GM18519 (cell line): ENCODE measurements at regions not wholly inside any gene's neighbourhood (a gene's known extent, or its start where the extent isn't known, plus 50 kb on each side); places are given as distances from the start of the nearest gene placed in this dataset.
A peak's percentile ranks its signal among the peaks of the same experiment; 100 is the strongest.
"Not testable (repeated sequence)": the region's sequence is repeated elsewhere in the genome, so short reads cannot be mapped to it uniquely, and the experiment has no call there.

Source experiments
- ATAC-seq: cut with Tn5 transposase; IDR thresholded peaks from one replicate; pipeline ENCODE4 v1.9.1; 2021; ENCODE audit warnings: mild to moderate bottlenecking, moderate library complexity; ENCODE audit not compliant: unreplicated experiment, low FRiP score

DNA sequence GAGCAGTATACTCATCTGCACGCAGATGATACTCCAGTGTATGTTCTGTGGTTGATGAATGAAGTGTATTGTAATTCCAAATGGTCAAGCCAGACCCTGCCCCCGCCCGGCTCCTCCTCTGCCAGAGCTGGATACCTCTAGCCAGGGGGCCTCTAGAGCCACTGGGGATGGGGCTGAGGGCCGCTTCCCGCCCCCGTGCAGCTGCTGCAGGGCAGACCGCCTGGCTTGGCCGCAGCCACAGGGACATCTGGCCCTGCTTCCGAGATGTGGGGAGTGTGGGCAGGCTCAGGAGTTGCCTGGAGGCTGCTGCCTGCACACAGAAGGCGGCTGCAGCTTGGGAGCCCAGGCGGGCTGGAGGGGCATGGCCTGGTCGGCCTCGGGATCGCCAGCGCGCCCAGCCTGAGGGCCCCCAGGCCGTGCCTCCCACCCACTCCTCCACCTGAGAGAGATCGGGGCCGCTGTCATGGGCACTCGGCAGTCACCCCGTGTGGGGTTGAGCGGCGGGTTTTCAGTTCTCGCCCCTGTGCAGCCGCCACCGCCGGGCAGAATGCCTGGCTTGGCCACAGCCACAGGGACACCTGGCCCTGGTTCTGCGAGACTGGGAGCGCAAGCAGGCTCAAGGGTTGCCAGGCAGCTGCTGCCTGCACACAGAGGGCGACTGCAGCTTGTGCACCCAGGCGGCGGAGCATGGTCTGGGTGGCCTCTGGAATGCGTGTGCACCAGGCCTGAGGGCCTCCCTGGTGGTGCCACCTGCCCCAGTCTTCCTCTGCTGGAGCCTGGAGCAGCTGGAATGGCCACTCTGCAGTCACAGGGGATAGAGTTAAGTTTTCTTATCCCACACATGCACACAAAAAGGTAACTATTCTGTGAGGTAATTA is 1643.7 kb downstream of the SPATA31A7 start:
- ATAC-seq: not testable (repeated sequence)

DNA sequence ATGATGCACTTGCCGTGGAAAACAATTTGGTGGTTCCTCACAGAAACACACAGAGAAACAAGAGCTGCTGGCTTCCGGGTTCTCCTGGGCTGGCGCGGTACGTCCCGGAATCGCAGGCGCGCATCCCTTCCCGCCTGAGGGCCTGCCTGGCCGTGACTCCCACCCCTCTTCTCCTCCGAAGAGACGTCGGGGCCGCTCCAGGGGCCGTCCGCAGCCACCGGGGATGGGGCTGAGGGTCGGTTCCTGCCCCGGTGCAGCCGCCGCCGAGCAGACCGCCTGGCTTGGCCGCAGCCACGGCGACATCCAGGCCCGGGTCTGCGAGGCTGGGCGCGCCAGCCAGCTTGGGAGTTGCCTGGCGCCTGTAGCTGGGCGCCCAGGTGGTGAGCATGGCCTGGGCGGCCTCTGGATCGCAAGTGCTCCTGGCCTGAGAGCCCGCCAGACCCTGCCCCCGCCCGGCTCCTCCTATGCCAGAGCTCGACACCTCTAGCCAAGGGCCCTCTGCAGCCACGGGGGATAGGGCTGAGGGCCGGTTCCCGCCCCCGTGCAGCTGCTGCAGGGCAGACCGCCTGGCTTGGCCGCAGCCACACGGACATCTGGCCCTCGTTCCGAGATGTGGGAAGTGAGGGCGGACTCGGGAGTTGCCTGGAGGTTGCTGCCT is 1647.5 kb downstream of the SPATA31A7 start:
- ATAC-seq: not testable (repeated sequence)

DNA sequence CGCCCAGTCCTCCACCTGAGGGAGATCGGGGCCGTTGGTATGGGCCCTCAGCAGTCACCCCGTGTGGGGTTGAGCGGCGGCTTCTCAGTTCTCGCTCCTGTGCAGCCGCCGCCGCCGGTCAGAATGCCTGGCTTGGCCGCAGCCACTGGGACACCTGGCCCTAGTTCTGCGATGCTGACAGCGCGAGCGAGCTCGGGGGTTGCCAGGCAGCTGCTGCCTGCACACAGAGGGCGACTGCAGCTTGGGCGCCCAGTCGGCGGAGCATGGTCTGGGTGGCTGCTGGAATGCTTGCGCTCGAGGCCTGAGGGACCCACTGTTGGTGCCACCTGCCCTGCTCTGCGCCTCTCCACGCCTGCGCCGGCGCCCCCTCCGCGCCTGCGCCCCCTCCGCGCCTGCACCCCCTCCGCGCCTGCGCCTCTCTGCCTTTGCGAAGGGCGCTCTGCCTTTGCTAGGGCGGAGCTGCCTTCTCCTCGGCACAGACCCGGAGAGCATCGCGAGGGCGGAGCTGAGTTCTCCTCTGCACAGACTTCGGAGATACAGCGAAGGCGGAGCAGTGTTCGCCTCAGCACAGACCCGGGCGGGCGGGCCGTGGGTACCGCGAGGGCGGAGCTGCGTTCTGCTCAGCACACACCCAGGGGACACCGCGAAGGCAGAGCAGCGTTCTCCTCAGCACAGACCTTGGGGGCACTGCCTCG is 1648.3 kb downstream of the SPATA31A7 start:
- peak; percentile 98 for ATAC-seq

DNA sequence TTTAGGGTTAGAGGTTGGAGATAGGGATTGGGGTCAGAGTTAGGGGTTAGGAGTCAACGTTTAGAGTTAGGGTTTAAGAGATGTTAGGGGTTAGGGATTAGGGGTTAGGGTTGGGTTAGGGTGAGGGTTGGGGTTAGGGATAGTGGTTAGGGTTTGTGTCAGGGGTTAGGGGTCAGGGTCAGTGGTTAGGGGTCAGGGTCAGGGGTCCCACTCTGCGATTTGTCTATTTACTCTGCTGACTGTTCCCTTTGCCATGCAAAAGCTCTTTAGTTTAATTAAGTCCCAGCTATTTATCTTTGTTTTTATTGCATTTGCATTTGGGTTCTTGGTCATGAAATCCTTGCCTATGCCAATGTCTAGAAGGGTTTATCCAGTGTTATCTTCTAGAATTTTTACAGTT is 1649.3 kb downstream of the SPATA31A7 start:
- not testable (repeated sequence) for ATAC-seq

DNA sequence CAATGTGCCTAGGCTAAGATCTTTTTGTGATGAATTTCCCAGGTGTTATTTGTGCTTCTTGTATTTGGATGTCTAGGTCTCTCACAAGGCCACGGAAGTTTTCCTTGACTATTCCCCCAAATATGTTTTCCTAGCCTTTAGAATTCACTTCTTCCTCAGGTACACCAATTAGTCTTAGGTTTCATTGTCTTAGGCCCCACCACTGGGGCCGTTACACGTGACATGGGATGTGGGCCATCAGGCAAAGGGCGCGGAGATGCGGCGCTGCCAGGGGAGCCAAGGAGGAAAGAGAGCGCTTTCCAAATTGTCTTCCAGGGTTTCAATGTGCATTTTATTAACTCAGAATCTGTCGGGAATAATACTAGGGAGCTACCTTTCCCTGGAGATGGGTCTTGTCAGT is 1653.3 kb downstream of the SPATA31A7 start:
- not testable (repeated sequence) for ATAC-seq

DNA sequence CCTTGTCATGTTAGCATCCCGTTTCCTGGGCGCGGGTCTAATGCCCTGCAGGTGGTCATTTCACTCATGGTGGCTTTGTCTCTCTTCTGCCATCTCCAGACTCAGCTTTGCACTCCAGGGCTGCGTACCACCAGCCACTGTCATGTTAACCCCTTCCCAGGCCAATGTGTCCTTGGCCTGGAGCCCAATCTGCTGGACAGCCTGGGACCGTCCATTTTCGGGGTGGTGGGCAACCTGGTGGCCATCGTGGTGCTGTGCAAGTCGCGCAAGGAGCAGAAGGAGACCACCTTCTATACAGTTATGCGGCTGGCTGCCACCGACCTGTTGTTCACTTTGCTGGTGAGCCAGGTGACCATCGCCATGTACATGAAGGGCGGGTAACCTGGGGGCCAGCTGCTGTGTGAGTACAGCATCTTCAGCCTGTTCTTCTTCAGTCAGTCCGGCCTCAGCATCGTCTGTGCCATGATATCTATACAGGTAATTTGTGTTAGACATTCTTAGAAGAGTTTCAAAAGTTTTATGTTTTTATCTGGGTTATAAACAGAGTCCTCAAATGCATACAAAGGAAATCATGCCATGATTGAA is 1654.0 kb downstream of the SPATA31A7 start:
- ATAC-seq: not testable (repeated sequence)

DNA sequence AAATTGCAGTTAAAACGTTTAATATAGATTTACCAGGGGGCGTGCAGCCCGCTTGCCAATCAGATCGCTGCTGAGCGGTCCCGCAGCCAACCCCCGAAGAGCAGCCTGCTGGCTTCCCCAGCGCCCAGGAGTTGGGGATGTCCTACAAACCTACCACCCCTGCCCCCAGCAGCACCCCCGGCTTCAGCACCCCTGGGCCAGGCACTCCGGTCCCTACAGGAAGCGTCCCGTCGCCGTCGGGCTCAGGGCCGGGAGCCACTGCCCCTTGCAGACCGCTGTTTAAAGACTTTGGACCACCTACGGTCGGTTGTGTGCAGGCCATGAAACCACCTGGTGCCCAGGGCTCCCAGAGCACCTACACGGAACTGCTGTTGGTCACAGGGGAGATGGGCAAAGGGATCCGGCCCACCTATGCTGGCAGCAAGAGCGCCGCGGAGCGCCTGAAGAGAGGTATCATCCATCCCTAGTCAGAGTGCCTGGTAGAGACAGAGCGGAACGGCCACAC is 1654.9 kb downstream of the SPATA31A7 start:
- not testable (repeated sequence) for ATAC-seq

DNA sequence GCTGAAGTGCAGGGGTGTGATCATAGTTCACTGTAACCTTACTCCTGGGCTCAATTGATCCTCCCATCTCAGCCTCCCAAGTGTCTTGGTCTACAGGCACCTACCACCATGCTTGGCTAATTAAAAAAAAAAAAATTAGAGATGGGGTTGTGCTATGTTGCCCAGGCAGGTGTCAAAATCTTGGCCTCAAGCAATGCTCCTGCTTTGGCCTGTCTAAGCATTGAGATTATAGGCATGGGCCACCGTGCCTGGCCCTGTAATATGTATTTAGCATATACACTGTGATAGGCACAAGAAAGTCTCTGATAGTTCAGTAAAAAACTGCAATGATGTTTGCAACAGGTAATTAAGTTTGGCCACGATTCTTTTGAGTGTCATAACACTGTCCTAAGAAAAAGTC is 1658.4 kb downstream of the SPATA31A7 start:
- ATAC-seq: not testable (repeated sequence)

DNA sequence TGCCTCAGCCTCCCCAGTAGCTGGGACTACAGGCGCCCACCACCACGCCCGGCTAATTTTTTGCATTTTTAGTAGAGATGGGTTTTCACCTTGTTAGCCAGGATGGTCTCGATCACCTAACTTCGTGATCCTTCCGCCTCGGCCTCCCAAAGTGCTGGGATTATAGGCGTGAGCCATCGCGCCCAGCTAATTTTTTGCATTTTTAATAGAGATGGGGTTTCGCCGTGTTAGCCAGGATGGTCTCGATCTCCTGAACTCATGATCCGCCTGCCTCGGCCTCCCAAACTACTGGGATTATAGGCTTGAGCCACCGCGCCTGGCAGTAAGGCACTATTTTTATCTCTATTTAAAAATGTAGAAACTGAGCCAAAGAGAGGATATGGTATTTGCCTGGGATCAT is 1660.2 kb downstream of the SPATA31A7 start:
- not testable (repeated sequence) for ATAC-seq

DNA sequence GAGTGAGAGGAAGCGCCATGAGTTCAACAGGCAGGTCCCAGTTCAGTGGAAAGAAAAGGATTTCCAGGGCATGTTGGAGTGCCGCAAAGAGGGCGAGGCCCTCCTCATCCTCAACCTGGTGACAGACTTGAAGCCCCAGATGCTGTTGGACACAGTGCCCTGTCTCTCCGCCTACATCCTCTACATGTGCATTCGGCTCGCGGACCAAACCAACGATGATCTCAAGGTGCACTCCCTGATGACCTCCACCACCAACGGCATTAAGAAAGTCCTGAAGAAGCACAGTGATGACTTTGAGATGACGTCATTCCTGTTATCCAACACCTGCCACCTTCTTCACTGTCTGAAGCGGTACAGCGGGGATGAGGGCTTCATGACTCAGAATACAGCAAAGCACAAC is 1667.4 kb downstream of the SPATA31A7 start:
- ATAC-seq: not testable (repeated sequence)

DNA sequence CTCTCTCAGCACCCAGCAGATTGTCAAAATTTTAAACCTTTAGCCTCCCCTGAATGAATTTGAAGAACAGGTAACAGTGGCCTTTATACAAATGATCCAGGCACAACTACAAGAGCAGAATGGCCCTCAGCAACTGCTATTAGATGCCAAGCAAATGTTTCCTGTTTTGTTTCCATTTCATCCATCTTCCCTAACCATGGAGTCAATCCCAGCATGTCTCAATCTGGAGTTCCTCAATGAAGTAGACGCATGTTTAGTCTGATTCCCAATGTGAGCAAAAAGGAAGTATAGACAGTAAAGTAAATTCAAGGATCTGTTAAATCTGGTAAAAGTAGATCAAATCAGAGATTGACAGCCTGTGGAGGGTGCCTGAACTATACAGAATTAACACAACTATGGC is 1668.4 kb downstream of the SPATA31A7 start:
- ATAC-seq: not testable (repeated sequence)

DNA sequence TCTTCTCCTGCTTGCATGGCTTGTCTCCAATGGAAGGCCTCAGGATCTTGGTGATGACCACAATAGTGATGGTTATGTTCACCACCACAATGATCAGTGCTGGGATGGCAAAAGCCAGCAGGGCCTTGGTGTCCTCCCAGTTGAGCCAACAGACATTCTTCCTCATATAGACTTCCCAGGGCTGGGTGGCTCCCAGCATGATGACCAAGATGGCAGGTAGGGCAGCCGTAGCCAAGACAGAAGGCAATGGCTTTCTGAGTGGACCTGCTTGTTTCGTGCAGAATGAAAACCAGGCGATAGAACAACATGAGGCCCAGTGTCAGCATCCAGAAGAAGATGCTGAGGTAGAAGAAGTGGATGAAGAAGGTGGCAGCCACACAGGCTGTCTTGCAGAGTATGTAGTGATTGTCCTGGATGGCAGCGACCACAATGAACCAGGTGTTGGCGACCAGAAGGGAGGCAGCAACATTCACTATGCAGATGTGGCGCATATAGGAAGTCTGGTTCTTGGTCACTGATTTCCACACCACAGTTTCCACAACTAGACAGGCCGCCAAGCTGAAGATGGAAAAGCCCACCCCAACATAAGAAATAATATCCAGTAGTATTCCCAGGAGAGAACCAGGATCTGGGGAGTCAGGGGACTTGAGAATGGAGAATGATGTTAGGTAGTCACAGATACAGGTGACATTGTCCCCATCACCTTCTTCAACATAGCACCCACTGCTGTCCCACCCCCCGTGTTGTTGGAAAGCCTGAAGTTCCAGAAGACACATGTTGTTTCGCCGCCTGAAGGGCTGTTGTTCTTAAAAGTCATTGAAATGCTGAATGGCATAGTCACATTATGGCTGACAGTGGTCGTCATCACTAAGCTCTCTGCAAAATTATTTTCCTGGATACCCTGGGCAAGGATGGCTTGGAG is 1671.4 kb downstream of the SPATA31A7 start:
- not testable (repeated sequence) for ATAC-seq

DNA sequence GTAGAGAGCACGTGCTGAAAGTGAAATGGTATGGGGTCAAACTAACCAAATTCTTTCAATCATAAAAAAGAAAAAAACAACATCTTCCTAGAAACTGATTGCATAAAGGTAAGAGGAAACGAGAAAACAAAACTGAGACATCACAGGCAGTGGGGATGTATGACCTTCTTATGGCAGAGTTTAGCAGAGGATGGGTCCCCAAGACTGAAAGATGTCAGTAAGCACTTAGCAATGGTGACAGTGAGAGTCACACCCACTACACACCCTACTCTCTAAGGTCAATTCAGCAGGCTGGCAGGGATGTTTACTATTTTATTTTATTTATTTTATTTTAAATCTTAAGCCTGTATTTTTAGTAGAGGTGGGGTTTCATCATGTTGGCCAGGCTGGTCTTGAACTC is 1672.3 kb downstream of the SPATA31A7 start:
- ATAC-seq: not testable (repeated sequence)

DNA sequence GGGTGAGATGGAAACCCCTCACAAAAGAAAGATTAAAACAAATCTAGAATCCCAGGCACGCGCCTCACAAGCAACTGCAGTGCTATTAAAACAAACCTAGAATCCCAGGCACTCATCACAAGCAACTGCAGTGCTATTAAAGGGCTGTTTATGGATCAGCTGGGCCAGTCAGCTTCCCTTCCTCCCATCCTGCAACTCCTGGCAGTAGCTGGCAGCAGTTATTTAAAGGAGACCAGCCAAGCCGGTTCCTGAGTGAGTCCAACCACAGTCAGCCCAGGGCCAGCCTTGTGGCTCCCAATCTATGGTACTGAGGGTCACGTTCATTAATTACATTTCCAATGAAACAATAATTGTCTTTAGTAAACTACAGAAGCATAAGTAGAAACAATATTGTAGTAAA is 1673.5 kb downstream of the SPATA31A7 start:
- ATAC-seq: not testable (repeated sequence)

DNA sequence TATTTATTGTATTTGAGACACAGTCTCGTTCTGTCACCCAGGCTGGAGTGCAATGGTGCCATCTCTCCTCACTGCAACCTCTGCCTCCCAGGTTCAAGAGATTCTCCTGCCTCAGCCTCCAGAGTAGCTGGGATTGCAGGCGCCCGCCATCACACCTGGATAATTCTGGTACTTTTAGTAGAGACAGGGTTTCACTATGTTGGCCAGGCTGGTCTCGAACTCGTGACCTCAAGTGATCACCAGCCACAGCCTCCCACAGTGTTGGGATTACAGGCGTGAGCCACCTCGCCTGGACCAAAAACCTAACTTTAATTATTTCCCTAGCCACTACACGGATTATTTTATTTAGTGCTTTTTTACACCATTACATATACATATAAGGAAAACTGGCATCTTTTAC is 1674.0 kb downstream of the SPATA31A7 start:
- ATAC-seq: not testable (repeated sequence)

DNA sequence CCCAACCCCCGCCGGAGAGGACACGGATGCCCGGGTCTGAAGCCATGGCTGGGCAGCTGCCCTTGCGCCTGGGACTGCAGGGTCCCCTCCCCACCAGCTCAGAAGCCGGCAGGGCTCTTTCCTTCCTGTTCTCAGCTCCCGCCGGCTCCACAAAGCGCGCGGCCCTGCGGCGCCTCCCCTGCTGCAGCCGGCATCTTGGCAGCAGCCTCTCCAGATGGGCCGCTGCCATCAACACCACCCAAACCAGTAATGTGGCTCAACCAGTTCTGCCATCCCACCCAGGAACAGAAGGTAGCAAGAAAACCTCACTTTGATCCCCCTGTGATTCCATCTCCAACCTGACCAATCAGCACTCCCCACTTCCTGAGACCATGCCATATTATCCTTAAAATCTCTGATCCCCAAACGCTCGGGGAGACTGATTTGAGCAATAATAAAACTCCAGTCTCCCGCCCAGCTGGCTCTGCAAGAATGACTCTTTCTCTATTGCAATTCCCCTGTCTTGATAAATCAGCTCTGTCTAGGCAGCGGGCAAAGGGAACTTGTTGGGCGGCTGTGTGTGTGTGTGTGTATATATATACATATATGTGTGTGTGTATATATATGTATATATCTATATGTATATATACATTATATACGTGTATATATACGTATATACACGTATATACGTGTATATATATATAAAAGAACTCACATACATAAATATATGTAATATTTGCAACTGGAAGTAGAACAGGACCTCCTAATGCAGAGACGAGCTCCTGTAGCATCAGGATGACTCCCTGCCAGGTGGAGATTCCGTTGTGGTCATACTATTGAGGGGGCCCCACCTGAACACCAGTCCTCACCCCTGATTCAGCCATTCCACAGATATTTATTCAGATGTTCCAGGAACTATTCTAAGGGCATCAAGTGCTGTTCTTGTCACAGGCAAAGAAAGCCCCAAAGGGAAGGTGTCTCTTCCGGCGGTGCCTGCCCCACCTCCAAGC is 1674.9 kb downstream of the SPATA31A7 start:
- not testable (repeated sequence) for ATAC-seq

DNA sequence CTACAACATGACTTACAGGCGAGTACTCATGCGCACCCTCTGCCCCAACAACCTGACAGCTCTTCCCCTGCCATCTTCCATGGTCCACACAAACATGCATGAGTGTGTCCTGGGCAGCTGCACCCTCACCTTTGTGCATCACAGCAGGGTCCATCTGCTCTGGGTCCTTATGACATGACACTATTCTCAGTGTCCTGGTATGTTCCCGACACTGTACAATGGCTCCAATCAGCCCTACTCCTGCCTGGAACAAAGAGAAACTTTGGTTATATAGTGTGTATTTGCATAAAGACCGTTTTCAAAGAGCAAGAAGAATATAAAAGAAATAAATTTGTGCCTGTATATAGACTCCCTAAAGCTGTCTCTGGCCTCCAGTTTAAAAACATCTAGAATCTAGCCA is 1679.2 kb downstream of the SPATA31A7 start:
- not testable (repeated sequence) for ATAC-seq

DNA sequence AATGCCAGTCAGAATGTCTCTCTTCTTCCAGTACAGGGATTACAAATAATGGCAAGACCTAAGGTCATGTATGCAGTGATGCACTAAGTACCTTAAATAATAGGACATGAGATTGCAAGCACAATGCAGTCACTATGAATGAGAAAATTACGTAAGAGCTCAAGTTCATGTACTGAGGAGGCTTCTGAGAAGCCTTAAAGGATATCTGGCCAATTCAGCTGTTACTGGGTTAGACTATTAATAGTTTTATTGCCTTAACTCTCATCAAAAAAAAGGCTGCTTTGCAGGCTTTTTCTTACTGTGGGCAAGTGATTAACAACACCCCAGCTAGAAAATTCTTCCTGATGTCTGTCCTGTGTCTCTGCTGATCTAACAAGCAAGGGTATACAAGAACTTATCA is 1681.9 kb downstream of the SPATA31A7 start:
- not testable (repeated sequence) for ATAC-seq
